ENCODE measurements at regions not wholly inside any gene's neighbourhood (a gene's known extent, or its start where the extent isn't known, plus 50 kb on each side); places are given as distances from the start of the nearest gene placed in this dataset.
"Not testable (repeated sequence)": the region's sequence is repeated elsewhere in the genome, so short reads cannot be mapped to it uniquely, and the experiment has no call there.

- TF ChIP-seq ETS1 (IDR thresholded peaks at IDR 0.05): no peak
- no peak for TF ChIP-seq REST (IDR thresholded peaks at IDR 0.05; ENCODE audit: unreplicated experiment)
- TF ChIP-seq EZH2phosphoT487 (IDR thresholded peaks at IDR 0.05; ENCODE audit: unreplicated experiment): no peak
Measured at GRCh38 chr18:11458447-11458846, 150.9 kb upstream of the SLC35G4 start (continued).

GRCh38 chr18:11457853-11458252 lies 151.5 kb upstream of the SLC35G4 start:
- not testable (repeated sequence) for H3K27ac Mint-ChIP-seq; H3K4me3 Mint-ChIP-seq; H3F3A ChIP-seq (replicated peaks; ENCODE audit: low read depth); H4K20me1 ChIP-seq (replicated peaks; ENCODE audit: insufficient read depth); H3K36me3 Mint-ChIP-seq (ENCODE audit: low read depth); H3K79me2 ChIP-seq (replicated peaks; ENCODE audit: insufficient read depth); H3K27me3 ChIP-seq (ENCODE audit: insufficient read depth); H3K4me2 ChIP-seq; H3K36me3 ChIP-seq (ENCODE audit: insufficient read depth); H3K27ac ChIP-seq (ENCODE audit: low read depth); H3K4me3 ChIP-seq; ATAC-seq; DNase-seq (ENCODE audit: low spot score); H3K9me3 Mint-ChIP-seq; H3K27me3 Mint-ChIP-seq (ENCODE audit: insufficient read depth, low read depth, poor library complexity); H2AFZ ChIP-seq; H3K9me2 ChIP-seq (ENCODE audit: insufficient read depth)
- peaks cover 14% of the 10 kb centered on the region for H3K4me1 ChIP-seq (ENCODE audit: insufficient read depth)
- peaks cover 14% of the 10 kb centered on the region for H3K4me1 Mint-ChIP-seq

- Histone ChIP-seq H3K79me2 (replicated peaks; ENCODE audit: insufficient read depth) (no peaks in the 10 kb centered on the region), H3F3A (replicated peaks; ENCODE audit: low read depth) (no peaks in the 10 kb centered on the region), H3K9me2 (ENCODE audit: insufficient read depth) (0 out of 2 replicates have a peak, but pooled peaks cover 6% of the 10 kb centered on the region), H3K36me3 (ENCODE audit: insufficient read depth) (no peaks in the 10 kb centered on the region), H3K4me3 (no peak overlapping the region), H2AFZ (no peak overlapping the region), H3K27ac (ENCODE audit: low read depth) (no peak overlapping the region), H3K4me2 (no peak overlapping the region), H3K27me3 (ENCODE audit: insufficient read depth) (no peaks in the 10 kb centered on the region), H3K4me1 (ENCODE audit: insufficient read depth) (no peaks in the 10 kb centered on the region), H4K20me1 (replicated peaks; ENCODE audit: insufficient read depth) (no peaks in the 10 kb centered on the region)
- ATAC-seq: no peak
- Mint-ChIP-seq H3K27me3 (ENCODE audit: insufficient read depth, low read depth, poor library complexity) (no peaks in the 10 kb centered on the region), H3K9me3 (peaks cover 4% of the 10 kb centered on the region; the same call in 2 of the 3 replicates), H3K36me3 (ENCODE audit: low read depth) (no peaks in the 10 kb centered on the region), H3K4me1 (no peaks in the 10 kb centered on the region), H3K27ac (no peak overlapping the region), H3K4me3 (no peak overlapping the region)
- DNase-seq (ENCODE audit: low spot score): no peak
- TF ChIP-seq ZNF462 (CRISPR knock-in tag; IDR thresholded peaks at IDR 0.05): no peak
- no peak for TF ChIP-seq NANOG (IDR thresholded peaks at IDR 0.05; ENCODE audit: borderline replicate concordance)
- TF ChIP-seq EZH2phosphoT487 (IDR thresholded peaks at IDR 0.05; ENCODE audit: unreplicated experiment): no peak
- TF ChIP-seq ZNF114 (CRISPR knock-in tag; IDR thresholded peaks at IDR 0.05): no peak
- TF ChIP-seq EZH2 (IDR thresholded peaks at IDR 0.05; ENCODE audit: low read depth, unreplicated experiment): no peak
Measured at GRCh38 chr18:11454040-11454439, 155.4 kb upstream of the SLC35G4 start.
